Ovary (tissue), 3 donors: ENCODE measurements at regions not wholly inside any gene's neighbourhood (a gene's known extent, or its start where the extent isn't known, plus 50 kb on each side); places are given as distances from the start of the nearest gene placed in this dataset.

ENCODE experiments used
- CTCF ChIP-seq, 3 donors: fragments of 450-650 bp in 2 of 3; fragments of 200-600 bp in 1 of 3; IDR thresholded peaks; one replicate each; pipeline versions ENCODE4 v1.5.1 to v1.8.0; 2016 to 2022; ENCODE audit warnings: antibody characterized with exemption in 3 of 3, mild to moderate bottlenecking in 1 of 3
- EP300 ChIP-seq: sonication (generic); formaldehyde crosslinking; IDR thresholded peaks from one replicate; pipeline ENCODE4 v1.6.1; 2017; ENCODE audit warnings: antibody characterized with exemption
- POLR2A ChIP-seq: fragments of 450-650 bp; IDR thresholded peaks from one replicate; pipeline ENCODE4 v1.6.1; 2017; ENCODE audit warnings: antibody characterized with exemption, mild to moderate bottlenecking, moderate library complexity
- donor health status: DM: no; HTN: no; CAD: no.

DNA sequence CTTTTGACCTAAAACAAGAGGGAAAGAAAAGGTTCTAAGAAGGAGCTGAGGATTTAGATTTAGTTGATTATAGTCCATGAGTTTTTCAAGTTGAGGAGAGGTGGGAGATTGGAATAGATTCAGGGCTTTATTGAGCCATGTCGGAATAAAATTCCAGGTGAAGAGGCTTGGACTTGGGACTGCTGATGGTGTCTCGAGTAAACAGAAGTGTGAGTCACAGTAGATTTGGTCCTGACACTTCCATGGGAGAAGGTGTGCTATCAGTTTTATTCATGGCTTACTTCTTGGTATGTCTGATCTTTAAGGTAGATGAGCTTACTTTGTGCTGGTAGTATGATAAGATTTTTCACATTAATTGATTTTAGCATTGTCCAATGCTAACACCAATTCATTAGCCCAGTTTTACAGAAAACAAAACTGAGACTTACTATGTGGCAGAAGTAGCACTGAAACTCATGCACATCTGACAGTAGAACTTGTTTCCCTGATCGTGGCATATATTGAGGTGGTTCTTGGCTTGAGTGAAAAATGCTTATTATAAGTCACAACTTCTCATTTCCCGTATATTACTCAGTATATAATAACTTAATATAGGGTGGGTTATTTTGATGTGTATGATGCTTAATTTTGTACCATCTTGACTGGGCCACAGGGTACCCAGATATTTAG, 172.4 kb upstream of the IGF1 start:
- TF ChIP-seq CTCF (IDR thresholded peaks at IDR 0.05) (no peak), POLR2A (no peak), EP300 (no peak)
